GM10248 (cell line): ENCODE measurements at regions not wholly inside any gene's neighbourhood (a gene's known extent, or its start where the extent isn't known, plus 50 kb on each side); places are given as distances from the start of the nearest gene placed in this dataset.

ENCODE experiments used
- CTCF ChIA-PET: fragments of 300-600 bp; sonication (Branson Sonifier 250); formaldehyde crosslinking; extraction: SDS; loops from one replicate; lab custom pipeline; 2021; ENCODE audit warnings: antibody characterized with exemption; lab: Yijun Ruan, JAX
- POLR2A ChIA-PET: fragments of 350-650 bp; sonication (Branson Sonifier 250); formaldehyde crosslinking; extraction: SDS; loops from one replicate; lab custom pipeline; 2020; ENCODE audit warnings: antibody characterized with exemption; lab: Yijun Ruan, JAX
- DNase-seq: peaks from one replicate; pipeline ENCODE4 v3.0.0; 2012; ENCODE audit errors: extremely low spot score
- CTCF ChIP-seq: IDR thresholded peaks from 2 replicates; pipeline ENCODE4 v1.5.1; 2012; ENCODE audit warnings: mild to moderate bottlenecking, low read depth; ENCODE audit errors: extremely low read depth, missing control alignments, control extremely low read depth

- ChIA-PET CTCF (interaction anchor here (1.5 kb wide), 1 partner anchor 9 kb away, joined by 5 read pairs; no protein-coding TSS in a partner anchor), POLR2A (no interaction called here)
- DNase-seq = no peak
- TF ChIP-seq CTCF = no peak
Observed at GRCh38 chr1:108054396-108054795, 89.4 kb upstream of the VAV3 start.

- DNase-seq = no peak
- no peak for TF ChIP-seq CTCF
- ChIA-PET CTCF (interaction anchor here (1.5 kb wide), 1 partner anchor 8 kb away, joined by 5 read pairs; no protein-coding TSS in a partner anchor), POLR2A (no interaction called here)
Observed at GRCh38 chr1:108053270-108054013, 88.5 kb upstream of the VAV3 start.

- no peak for DNase-seq
- CTCF ChIA-PET = interaction anchor here (1.1 to 1.2 kb wide), 2 partner anchors 13 to 19 kb away, joined by 3 read pairs; no protein-coding TSS in a partner anchor
- POLR2A ChIA-PET = no interaction called here
- no peak for TF ChIP-seq CTCF
Observed at GRCh38 chr1:108051631-108052377, 86.8 kb upstream of the VAV3 start.

- DNase-seq = no peak
- POLR2A ChIA-PET = no interaction called here
- TF ChIP-seq CTCF = no peak
- CTCF ChIA-PET = interaction anchor here (1.2 kb wide), 1 partner anchor 13 kb away, joined by 3 read pairs; no protein-coding TSS in a partner anchor
Observed at GRCh38 chr1:108050911-108051629, 86.1 kb upstream of the VAV3 start.

GRCh38 chr1:108050158-108050557 is 85.2 kb upstream of the VAV3 start:
- POLR2A ChIA-PET = no interaction called here
- TF ChIP-seq CTCF = no peak
- CTCF ChIA-PET = no interaction called here
- no peak for DNase-seq

- CTCF ChIA-PET = interaction anchor here (1.0 to 1.5 kb wide), 2 partner anchors 12 to 37 kb away, joined by 3 read pairs; no protein-coding TSS in a partner anchor
- no peak for DNase-seq
- TF ChIP-seq CTCF = no peak
- POLR2A ChIA-PET = no interaction called here
Observed at GRCh38 chr1:108049178-108049819, 84.3 kb upstream of the VAV3 start.
